ENCODE measurements at regions not wholly inside any gene's neighbourhood (a gene's known extent, or its start where the extent isn't known, plus 50 kb on each side); places are given as distances from the start of the nearest gene placed in this dataset.
"Not testable (repeated sequence)": the region's sequence is repeated elsewhere in the genome, so short reads cannot be mapped to it uniquely, and the experiment has no call there.

GRCh38 chr1:74964508-74965102 lies 169.6 kb upstream of the LHX8 start:
- Histone ChIP-seq H3K27me3 (ENCODE audit: insufficient read depth, low read depth, severe bottlenecking) (no peaks in the 10 kb centered on the region), H3K9me3 (ENCODE audit: severe bottlenecking) (no peaks in the 10 kb centered on the region), H3K36me3 (no peaks in the 10 kb centered on the region), H3K4me3 (ENCODE audit: low read depth, low read length) (peak overlapping the region; percentile 23), H3K27ac (peak overlapping the region; percentile 57)
- peak; percentile 90 for DNase-seq
- no peak for TF ChIP-seq CTCF (IDR thresholded peaks at IDR 0.05; ENCODE audit: low read depth, low read length)

- H3K27me3 ChIP-seq (ENCODE audit: insufficient read depth, low read depth, severe bottlenecking), result no peaks in the 10 kb centered on the region
- no peaks in the 10 kb centered on the region for H3K9me3 ChIP-seq (ENCODE audit: severe bottlenecking)
- DNase-seq, result no peak
- no peaks in the 10 kb centered on the region for H3K36me3 ChIP-seq
- H3K4me3 ChIP-seq (ENCODE audit: low read depth, low read length), result no peak overlapping the region
- no peak overlapping the region for H3K27ac ChIP-seq
- TF ChIP-seq CTCF (IDR thresholded peaks at IDR 0.05; ENCODE audit: low read depth, low read length), result no peak
These were observed 164.5 kb upstream of the LHX8 start for GRCh38 chr1:74969566-74970135.

GRCh38 chr1:74971982-74972381 lies 162.2 kb upstream of the LHX8 start:
- DNase-seq, result no peak
- H3K4me3 ChIP-seq (ENCODE audit: low read depth, low read length), result no peak overlapping the region
- no peaks in the 10 kb centered on the region for H3K36me3 ChIP-seq
- no peak for TF ChIP-seq CTCF (IDR thresholded peaks at IDR 0.05; ENCODE audit: low read depth, low read length)
- H3K9me3 ChIP-seq (ENCODE audit: severe bottlenecking), result no peaks in the 10 kb centered on the region
- no peaks in the 10 kb centered on the region for H3K27me3 ChIP-seq (ENCODE audit: insufficient read depth, low read depth, severe bottlenecking)
- no peak overlapping the region for H3K27ac ChIP-seq

GRCh38 chr1:74976491-74976890 lies 157.7 kb upstream of the LHX8 start:
- no peak overlapping the region for H3K27ac ChIP-seq
- no peak overlapping the region for H3K4me3 ChIP-seq (ENCODE audit: low read depth, low read length)
- no peaks in the 10 kb centered on the region for H3K27me3 ChIP-seq (ENCODE audit: insufficient read depth, low read depth, severe bottlenecking)
- no peaks in the 10 kb centered on the region for H3K36me3 ChIP-seq
- no peak for DNase-seq
- H3K9me3 ChIP-seq (ENCODE audit: severe bottlenecking), result no peaks in the 10 kb centered on the region
- no peak for TF ChIP-seq CTCF (IDR thresholded peaks at IDR 0.05; ENCODE audit: low read depth, low read length)

GRCh38 chr1:74992448-74992847 lies 141.7 kb upstream of the LHX8 start:
- H3K27ac ChIP-seq; DNase-seq; H3K36me3 ChIP-seq; H3K27me3 ChIP-seq (ENCODE audit: insufficient read depth, low read depth, severe bottlenecking); H3K9me3 ChIP-seq (ENCODE audit: severe bottlenecking); H3K4me3 ChIP-seq (ENCODE audit: low read depth, low read length): not testable (repeated sequence)

- Histone ChIP-seq H3K36me3 (no peaks in the 10 kb centered on the region), H3K4me3 (ENCODE audit: low read depth, low read length) (no peak overlapping the region), H3K27ac (no peak overlapping the region), H3K27me3 (ENCODE audit: insufficient read depth, low read depth, severe bottlenecking) (no peaks in the 10 kb centered on the region), H3K9me3 (ENCODE audit: severe bottlenecking) (no peaks in the 10 kb centered on the region)
- no peak for TF ChIP-seq CTCF (IDR thresholded peaks at IDR 0.05; ENCODE audit: low read depth, low read length)
- no peak for DNase-seq
These were observed 138.4 kb upstream of the LHX8 start for GRCh38 chr1:74995821-74996220.
